ENCODE measurements at regions not wholly inside any gene's neighbourhood (a gene's known extent, or its start where the extent isn't known, plus 50 kb on each side); places are given as distances from the start of the nearest gene placed in this dataset.
"Not testable (repeated sequence)": the region's sequence is repeated elsewhere in the genome, so short reads cannot be mapped to it uniquely, and the experiment has no call there.

- TF ChIP-seq CTCF (conservative IDR thresholded peaks at IDR 0.05; ENCODE audit: low read depth, low read length), result no peak
- no peak overlapping the region for H3K4me3 ChIP-seq (ENCODE audit: low read depth, low read length)
- peak; percentile 0 for DNase-seq (ENCODE audit: low read depth)
Measured at GRCh38 chr7:108911016-108911415, 341.3 kb downstream of the DNAJB9 start.

- DNase-seq (ENCODE audit: low read depth), result no peak
- TF ChIP-seq CTCF (conservative IDR thresholded peaks at IDR 0.05; ENCODE audit: low read depth, low read length), result no peak
- H3K4me3 ChIP-seq (ENCODE audit: low read depth, low read length), result no peak overlapping the region
Measured at GRCh38 chr7:108920490-108920889, 350.8 kb downstream of the DNAJB9 start.

GRCh38 chr7:108943048-108943447 is 373.4 kb downstream of the DNAJB9 start:
- DNase-seq (ENCODE audit: low read depth); H3K4me3 ChIP-seq (ENCODE audit: low read depth, low read length): not testable (repeated sequence)

GRCh38 chr7:108947526-108947925 is 377.9 kb downstream of the DNAJB9 start:
- no peak overlapping the region for H3K4me3 ChIP-seq (ENCODE audit: low read depth, low read length)
- no peak for DNase-seq (ENCODE audit: low read depth)
- no peak for TF ChIP-seq CTCF (conservative IDR thresholded peaks at IDR 0.05; ENCODE audit: low read depth, low read length)

GRCh38 chr7:108972004-108972403 is 402.3 kb downstream of the DNAJB9 start:
- no peak overlapping the region for H3K4me3 ChIP-seq (ENCODE audit: low read depth, low read length)
- no peak for TF ChIP-seq CTCF (conservative IDR thresholded peaks at IDR 0.05; ENCODE audit: low read depth, low read length)
- DNase-seq (ENCODE audit: low read depth), result no peak

- peak; percentile 2 for DNase-seq (ENCODE audit: low read depth)
- H3K4me3 ChIP-seq (ENCODE audit: low read depth, low read length), result no peak overlapping the region
- TF ChIP-seq CTCF (conservative IDR thresholded peaks at IDR 0.05; ENCODE audit: low read depth, low read length), result no peak
Measured at GRCh38 chr7:108973075-108973474, 403.4 kb downstream of the DNAJB9 start.

- no peak for DNase-seq (ENCODE audit: low read depth)
- no peak overlapping the region for H3K4me3 ChIP-seq (ENCODE audit: low read depth, low read length)
- TF ChIP-seq CTCF (conservative IDR thresholded peaks at IDR 0.05; ENCODE audit: low read depth, low read length), result no peak
Measured at GRCh38 chr7:108974641-108975040, 405.0 kb downstream of the DNAJB9 start.

GRCh38 chr7:108985037-108985436 is 415.4 kb downstream of the DNAJB9 start:
- no peak overlapping the region for H3K4me3 ChIP-seq (ENCODE audit: low read depth, low read length)
- no peak for DNase-seq (ENCODE audit: low read depth)
- no peak for TF ChIP-seq CTCF (conservative IDR thresholded peaks at IDR 0.05; ENCODE audit: low read depth, low read length)
